ENCODE measurements at regions not wholly inside any gene's neighbourhood (a gene's known extent, or its start where the extent isn't known, plus 50 kb on each side); places are given as distances from the start of the nearest gene placed in this dataset.

DNA sequence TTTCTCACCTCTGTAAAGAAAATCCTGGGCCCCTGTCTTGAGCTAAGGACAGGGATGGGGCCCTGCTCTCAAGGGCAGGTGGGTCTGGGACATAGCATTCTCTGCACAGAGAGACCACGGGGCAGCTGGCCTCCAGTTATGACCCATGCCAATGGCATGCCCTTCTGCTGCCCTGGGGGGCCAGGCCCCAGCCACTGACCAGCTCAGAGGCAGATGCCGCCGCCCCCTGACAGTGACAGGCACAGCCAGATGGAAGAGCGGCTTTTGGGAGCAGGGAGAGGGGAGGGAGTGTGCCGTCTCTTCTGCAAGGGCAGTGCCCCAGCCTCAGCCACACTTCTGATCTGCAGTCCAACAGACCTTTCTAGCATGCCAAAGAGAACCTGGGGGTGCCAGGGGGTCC is 114.8 kb upstream of the NAV2 start:
- in situ Hi-C loops (cut with MboI; ENCODE audit: low sequenced_read_pairs) = no loop called here

DNA sequence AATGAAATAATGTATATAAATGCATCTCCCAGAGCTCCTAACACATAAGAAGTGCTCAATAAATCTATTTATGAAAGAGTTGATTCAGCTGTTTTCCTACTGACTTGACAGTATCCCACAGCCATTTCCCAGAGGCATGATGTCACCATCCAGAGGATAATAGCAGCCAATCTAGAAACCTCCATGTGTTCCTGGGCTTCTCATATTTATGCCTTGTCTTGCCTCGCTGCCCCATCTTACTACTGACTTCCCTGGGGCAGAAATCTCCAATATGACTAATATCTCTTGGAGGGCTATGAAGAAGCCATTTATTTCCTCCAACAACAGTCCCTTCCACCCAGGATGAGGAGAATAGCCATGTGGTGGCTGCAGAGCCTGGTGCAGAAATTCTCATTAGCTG is 115.4 kb upstream of the NAV2 start:
- in situ Hi-C loops (cut with MboI; ENCODE audit: low sequenced_read_pairs) = no loop called here

- in situ Hi-C loops (cut with MboI; ENCODE audit: low sequenced_read_pairs) = no loop called here
Measured at GRCh38 chr11:19595840-19596751, 116.5 kb upstream of the NAV2 start.

GRCh38 chr11:19595499-19595839 is 117.2 kb upstream of the NAV2 start:
- in situ Hi-C loops (cut with MboI; ENCODE audit: low sequenced_read_pairs) = no loop called here

DNA sequence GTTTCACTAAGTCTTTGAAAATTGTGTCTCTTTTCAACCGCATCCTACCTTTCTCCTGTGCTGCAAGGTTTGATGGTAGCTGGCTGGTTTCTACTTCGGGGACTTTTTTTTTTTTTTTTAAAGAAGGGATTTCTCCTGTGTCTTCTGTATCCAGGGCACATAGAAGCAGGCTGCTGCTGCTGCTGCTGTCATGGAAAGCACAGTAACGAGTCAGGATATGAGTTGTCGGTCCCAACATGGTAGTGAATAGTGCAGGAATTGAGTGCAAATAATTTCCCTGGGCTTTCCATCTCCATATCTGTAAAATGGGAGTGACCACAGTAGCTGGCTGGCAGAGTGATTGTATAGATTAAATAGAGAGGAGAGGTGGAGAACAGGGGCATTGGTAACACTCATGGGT is 118.3 kb upstream of the NAV2 start:
- in situ Hi-C loops (cut with MboI; ENCODE audit: low sequenced_read_pairs) = no loop called here

- in situ Hi-C loops (cut with MboI; ENCODE audit: low sequenced_read_pairs) = no loop called here
Measured at GRCh38 chr11:19592842-19593241, 119.8 kb upstream of the NAV2 start.

DNA sequence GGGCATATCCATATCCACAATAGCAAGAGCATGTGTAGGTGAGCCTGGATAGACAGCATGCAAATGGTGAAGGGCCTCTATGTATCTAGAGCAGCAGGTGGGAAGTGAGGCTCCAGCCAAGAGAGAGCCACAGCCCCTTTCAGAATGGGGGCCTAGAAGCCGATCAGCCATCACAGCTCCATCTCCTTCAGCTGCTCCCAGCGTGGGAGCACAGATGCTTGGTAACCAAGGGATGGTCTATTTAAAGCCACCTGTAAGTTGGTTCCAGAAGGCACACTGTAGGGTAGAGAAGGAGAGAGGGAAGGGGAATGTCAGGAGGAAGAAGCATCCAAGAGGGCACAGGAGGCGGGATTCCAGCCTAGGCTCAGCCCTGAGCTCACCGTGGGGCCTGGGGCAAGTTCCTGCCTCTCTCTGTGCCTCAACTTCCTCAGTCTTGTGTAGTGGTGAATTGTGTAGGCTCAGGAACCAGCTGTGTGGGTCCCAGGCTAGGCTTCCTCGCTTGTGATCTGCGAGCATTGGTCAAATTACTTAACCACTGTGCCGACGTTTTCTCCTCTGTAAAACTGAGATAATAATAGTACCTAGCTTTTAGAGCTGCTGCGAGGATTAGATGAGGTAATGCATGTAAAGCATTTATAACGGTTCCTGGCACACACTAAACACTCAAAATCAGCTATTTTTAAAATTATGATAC is 122.9 kb upstream of the NAV2 start:
- in situ Hi-C loops (cut with MboI; ENCODE audit: low sequenced_read_pairs) = no loop called here

DNA sequence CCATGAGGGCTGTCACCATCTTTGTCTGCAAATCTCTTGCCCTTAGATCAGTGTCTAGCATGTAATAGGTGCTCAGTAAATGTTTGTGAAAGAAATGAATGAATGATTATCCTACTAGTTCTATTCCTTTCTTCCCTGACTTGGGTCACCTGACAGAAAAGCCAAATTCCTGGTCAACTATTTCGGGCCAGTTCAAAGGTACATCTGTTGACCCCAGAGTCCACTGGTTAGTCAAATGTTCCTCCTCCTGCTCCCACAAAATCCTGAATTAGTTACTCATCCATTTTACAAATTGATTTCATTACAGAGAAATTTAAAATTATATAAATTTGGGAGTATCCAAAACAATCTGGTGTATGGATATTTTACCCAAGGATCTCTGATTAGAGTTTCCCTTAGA is 124.7 kb upstream of the NAV2 start:
- in situ Hi-C loops (cut with MboI; ENCODE audit: low sequenced_read_pairs) = no loop called here

GRCh38 chr11:19580646-19581045 is 132.0 kb upstream of the NAV2 start:
- in situ Hi-C loops (cut with MboI; ENCODE audit: low sequenced_read_pairs) = no loop called here

DNA sequence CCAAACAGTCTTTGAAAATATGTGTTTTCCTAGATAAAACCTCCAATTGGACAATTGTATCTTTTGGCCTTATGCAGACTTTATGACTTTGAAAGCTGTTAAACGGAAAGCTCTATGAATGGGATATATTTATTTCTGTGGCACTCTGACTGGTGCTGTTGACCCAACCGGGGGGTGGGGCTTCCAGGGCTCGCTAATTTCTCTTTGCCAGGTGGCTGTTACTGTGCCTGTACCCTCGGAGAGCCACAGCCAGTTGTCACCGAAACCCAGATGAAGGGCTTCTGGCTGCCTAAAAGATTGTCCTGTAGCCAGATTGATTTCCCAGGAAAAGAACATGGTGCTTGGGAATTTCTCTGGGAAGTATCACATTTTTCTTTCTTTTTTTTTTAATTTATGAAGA is 132.7 kb upstream of the NAV2 start:
- in situ Hi-C loops (cut with MboI; ENCODE audit: low sequenced_read_pairs) = no loop called here

- in situ Hi-C loops (cut with MboI; ENCODE audit: low sequenced_read_pairs) = no loop called here
Measured at GRCh38 chr11:19578871-19579270, 133.8 kb upstream of the NAV2 start.

DNA sequence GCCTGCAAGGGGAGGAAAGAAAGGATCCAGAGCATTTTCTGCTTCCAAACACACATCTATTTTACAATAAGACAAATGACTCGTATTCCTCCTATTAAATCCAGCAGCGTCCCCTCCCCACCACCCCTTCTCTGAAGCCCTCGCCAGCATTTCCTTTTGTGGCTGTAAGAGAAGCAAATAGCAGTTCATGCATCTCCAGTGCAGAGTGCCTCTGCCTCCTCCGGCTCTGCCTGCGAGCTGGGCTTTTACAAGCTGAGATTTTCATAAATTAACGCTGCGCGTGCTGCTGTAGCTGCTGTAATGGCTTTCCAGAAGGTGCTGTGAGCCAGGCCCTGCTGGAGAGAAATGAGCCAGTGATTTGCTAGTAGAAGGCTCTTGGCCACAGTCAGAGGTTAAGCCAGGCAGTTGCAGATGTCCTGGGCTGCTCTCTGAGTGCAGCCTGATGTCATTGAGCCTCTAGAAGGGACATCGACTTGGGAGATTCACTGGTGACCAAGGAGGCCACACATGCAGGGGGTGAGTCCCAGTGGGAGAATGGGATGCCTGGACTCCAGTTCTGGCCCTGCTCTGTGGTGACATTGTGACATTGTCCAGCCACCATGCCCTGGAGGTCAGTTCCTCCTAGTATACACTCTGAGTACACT is 134.5 kb upstream of the NAV2 start:
- in situ Hi-C loops (cut with MboI; ENCODE audit: low sequenced_read_pairs) = no loop called here

DNA sequence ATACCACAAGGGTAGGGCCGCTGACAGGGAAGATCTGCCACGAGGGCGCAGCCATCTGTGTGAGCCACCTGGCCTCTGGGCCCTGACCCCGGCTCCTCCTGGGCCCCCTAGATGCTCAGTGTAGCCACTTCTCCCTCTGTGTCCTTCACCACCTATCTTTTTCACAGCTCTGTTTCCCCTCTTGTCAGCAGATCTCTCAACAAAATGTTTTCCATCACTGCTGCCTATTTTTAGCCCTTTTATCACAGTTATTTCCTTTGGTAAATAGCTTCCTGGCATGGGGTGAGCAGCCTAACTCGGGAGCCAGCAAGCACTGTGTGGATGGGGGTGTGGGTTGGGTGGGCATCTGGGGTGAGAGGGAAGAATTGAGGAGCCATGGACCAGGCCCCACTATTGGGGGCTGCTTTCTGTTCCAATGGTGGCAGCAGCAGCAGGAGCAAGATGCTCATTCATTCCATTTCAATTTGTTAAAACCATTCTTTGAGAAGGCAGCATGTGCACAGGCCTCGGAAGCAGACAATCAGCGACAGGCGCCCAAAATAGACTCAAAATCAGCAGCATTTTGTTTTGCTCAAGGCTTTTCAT is 135.2 kb upstream of the NAV2 start:
- in situ Hi-C loops (cut with MboI; ENCODE audit: low sequenced_read_pairs) = no loop called here

DNA sequence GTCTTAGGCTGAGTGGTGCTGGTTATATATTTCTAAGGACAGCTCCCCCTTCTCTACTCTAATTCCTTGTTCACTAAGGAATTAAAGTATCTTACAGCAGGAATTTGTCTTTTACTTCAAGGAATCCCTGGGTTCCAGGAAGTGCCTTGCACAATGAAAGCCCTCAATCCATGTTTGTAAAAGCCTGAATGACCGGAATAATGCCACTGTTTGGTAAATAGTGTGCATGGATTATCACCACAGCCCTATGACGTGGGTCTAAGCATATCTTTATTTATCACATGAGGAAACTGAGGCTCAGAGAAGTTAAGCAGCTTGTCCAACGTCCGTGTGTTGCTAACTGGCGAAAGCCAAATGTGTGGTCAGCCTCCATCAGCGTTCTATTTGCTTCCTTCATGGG is 135.7 kb upstream of the NAV2 start:
- in situ Hi-C loops (cut with MboI; ENCODE audit: low sequenced_read_pairs) = no loop called here

DNA sequence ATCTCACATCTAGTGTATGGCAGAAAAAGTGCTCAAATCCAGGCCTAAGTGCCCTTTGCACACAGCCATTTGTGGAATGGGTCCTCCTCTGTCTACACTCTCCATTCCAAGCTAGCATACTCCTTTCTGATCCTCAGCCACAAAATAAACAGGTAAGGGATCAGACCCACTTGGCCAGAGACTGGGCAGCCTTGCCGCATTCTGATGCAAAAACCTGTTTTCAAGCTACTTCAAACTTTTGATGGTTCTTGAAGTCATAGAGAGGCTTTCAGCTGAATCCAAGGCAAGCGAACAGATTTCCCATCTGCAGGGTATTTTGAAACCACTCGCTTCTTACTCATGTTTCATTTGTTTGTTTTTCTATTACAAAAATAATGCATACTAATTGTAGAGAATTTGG is 136.6 kb upstream of the NAV2 start:
- in situ Hi-C loops (cut with MboI; ENCODE audit: low sequenced_read_pairs) = no loop called here

DNA sequence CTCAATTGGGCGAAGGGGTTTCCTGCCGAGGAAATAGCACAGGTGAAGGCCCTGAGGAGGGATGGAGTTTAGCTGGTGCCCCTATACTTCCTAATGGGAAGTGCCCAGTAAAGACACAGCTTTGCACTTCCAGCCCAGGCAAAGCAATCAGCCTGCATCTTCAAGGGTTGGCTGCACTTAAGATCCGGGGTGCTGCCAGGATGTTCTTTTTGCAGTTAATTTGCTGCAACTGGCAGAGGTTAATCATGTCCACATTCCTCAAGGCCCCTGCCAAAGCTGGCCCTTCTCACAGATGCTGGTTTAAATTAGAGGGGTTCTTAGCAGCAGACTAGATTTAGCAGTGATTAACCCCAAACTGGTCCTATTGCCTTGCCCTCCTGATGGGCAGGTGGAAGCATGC is 137.7 kb upstream of the NAV2 start:
- in situ Hi-C loops (cut with MboI; ENCODE audit: low sequenced_read_pairs) = loop anchor here (25.0 kb wide), 1 partner anchor 513 kb away; the partner anchor contains the start of gene MRGPRX2

GRCh38 chr11:19573666-19574065 is 139.0 kb upstream of the NAV2 start:
- in situ Hi-C loops (cut with MboI; ENCODE audit: low sequenced_read_pairs) = loop anchor here (25.0 kb wide), 1 partner anchor 511 kb away; the partner anchor contains the start of gene MRGPRX2

- in situ Hi-C loops (cut with MboI; ENCODE audit: low sequenced_read_pairs) = loop anchor here (25.0 kb wide), 1 partner anchor 510 kb away; the partner anchor contains the start of gene MRGPRX2
Measured at GRCh38 chr11:19571906-19572305, 140.7 kb upstream of the NAV2 start.

- in situ Hi-C loops (cut with MboI; ENCODE audit: low sequenced_read_pairs) = loop anchor here (25.0 kb wide), 1 partner anchor 509 kb away; the partner anchor contains the start of gene MRGPRX2
Measured at GRCh38 chr11:19570889-19571288, 141.7 kb upstream of the NAV2 start.

DNA sequence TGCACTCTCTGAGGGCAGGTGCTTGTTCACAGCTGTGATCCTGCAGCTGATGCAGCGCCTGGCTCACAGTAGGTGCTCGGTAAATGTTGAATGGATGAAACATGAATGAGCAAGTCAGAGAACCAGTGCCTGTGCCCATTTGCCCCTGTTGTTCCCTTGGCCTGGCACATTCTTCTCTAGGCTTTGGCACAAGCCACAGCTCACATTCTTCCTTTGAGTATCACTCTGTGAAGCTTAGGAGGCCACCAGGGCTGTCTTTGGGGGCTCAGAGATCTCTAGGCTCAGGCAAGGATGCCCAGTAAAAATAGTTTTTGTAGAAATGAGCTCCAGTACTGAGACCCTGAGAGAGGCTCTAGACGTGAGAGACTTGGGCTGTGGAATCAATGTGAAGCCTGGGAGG is 144.6 kb upstream of the NAV2 start:
- in situ Hi-C loops (cut with MboI; ENCODE audit: low sequenced_read_pairs) = loop anchor here (25.0 kb wide), 1 partner anchor 506 kb away; the partner anchor contains the start of gene MRGPRX2

All from HL-60/S4 treated with retinoic acid at 250 ng/mL for 4 days and 3 days (cell line).